GM19397 (cell line): ENCODE measurements at regions not wholly inside any gene's neighbourhood (a gene's known extent, or its start where the extent isn't known, plus 50 kb on each side); places are given as distances from the start of the nearest gene placed in this dataset.
"Not testable (repeated sequence)": the region's sequence is repeated elsewhere in the genome, so short reads cannot be mapped to it uniquely, and the experiment has no call there.

Experiments
- ATAC-seq: cut with Tn5 transposase; IDR thresholded peaks from one replicate; pipeline ENCODE4 v1.9.1; 2021; ENCODE audit warnings: mild to moderate bottlenecking, moderate library complexity; ENCODE audit not compliant: unreplicated experiment

GRCh38 chr7:112982441-112983063 is 104.1 kb downstream of the GPR85 start:
- peak; percentile 74 for ATAC-seq

GRCh38 chr7:112981966-112982365 is 104.7 kb downstream of the GPR85 start:
- peak; percentile 19 for ATAC-seq

GRCh38 chr7:112979055-112979454 is 107.6 kb downstream of the GPR85 start:
- not testable (repeated sequence) for ATAC-seq

- ATAC-seq: not testable (repeated sequence)
Observed at GRCh38 chr7:112977244-112977955, 109.2 kb downstream of the GPR85 start.

- no peak for ATAC-seq
Observed at GRCh38 chr7:112970771-112971170, 115.9 kb downstream of the GPR85 start.

GRCh38 chr7:112969946-112970345 is 116.7 kb downstream of the GPR85 start:
- no peak for ATAC-seq

GRCh38 chr7:112965506-112965905 is 121.1 kb downstream of the GPR85 start:
- ATAC-seq: no peak

GRCh38 chr7:112963634-112964033 is 123.0 kb downstream of the GPR85 start:
- no peak for ATAC-seq

- ATAC-seq: no peak
Observed at GRCh38 chr7:112962815-112963214, 123.8 kb downstream of the GPR85 start.

GRCh38 chr7:112959276-112959675 is 127.4 kb downstream of the GPR85 start:
- no peak for ATAC-seq

- no peak for ATAC-seq
Observed at GRCh38 chr7:112958775-112959174, 127.9 kb downstream of the GPR85 start.

- no peak for ATAC-seq
Observed at GRCh38 chr7:112957901-112958300, 128.7 kb downstream of the GPR85 start.

- ATAC-seq: not testable (repeated sequence)
Observed at GRCh38 chr7:112953031-112953430, 133.6 kb downstream of the GPR85 start.

- no peak for ATAC-seq
Observed at GRCh38 chr7:112951070-112951469, 135.6 kb downstream of the GPR85 start.

- ATAC-seq: not testable (repeated sequence)
Observed at GRCh38 chr7:112949682-112950081, 136.9 kb downstream of the GPR85 start.

GRCh38 chr7:112946350-112946749 is 140.3 kb downstream of the GPR85 start:
- no peak for ATAC-seq

- no peak for ATAC-seq
Observed at GRCh38 chr7:112945046-112945445, 141.6 kb downstream of the GPR85 start.

GRCh38 chr7:112942981-112943380 is 143.6 kb downstream of the GPR85 start:
- ATAC-seq: no peak

GRCh38 chr7:112942125-112942524 is 144.5 kb downstream of the GPR85 start:
- ATAC-seq: not testable (repeated sequence)

GRCh38 chr7:112940314-112940732 is 146.3 kb downstream of the GPR85 start:
- peak; percentile 46 for ATAC-seq

GRCh38 chr7:112939574-112940313 is 146.9 kb downstream of the GPR85 start:
- ATAC-seq: peak; percentile 98
